GM23248 (cell line): ENCODE measurements at regions not wholly inside any gene's neighbourhood (a gene's known extent, or its start where the extent isn't known, plus 50 kb on each side); places are given as distances from the start of the nearest gene placed in this dataset.

Source experiments
- DNase-seq: peaks from one replicate; pipeline ENCODE4 v3.0.0-alpha.2; 2015
- H2AFZ ChIP-seq: fragments of 200-600 bp; sonication (generic); 2 replicates; pipeline ENCODE4 v1.6.1; 2016; ENCODE audit warnings: antibody characterized with exemption
- H3F3A ChIP-seq: fragments of 200-600 bp; sonication (generic); 2 replicates; pipeline ENCODE4 v1.6.1; 2016; ENCODE audit warnings: mild to moderate bottlenecking, antibody characterized with exemption, mixed run types; ENCODE audit not compliant: insufficient read depth
- H3K27ac ChIP-seq: fragments of 200-600 bp; sonication (generic); 2 replicates; pipeline ENCODE4 v1.5.1; 2016; ENCODE audit warnings: mild to moderate bottlenecking
- H3K27me3 ChIP-seq: fragments of 200-600 bp; sonication (generic); replicated peaks from 2 replicates; pipeline ENCODE4 v1.6.1; 2016; ENCODE audit warnings: mild to moderate bottlenecking; ENCODE audit not compliant: insufficient read depth
- H3K36me3 ChIP-seq: fragments of 200-600 bp; sonication (generic); 2 replicates; pipeline ENCODE4 v1.6.1; 2016; ENCODE audit warnings: low read depth, mild to moderate bottlenecking
- H3K4me1 ChIP-seq: fragments of 200-600 bp; sonication (generic); 2 replicates; pipeline ENCODE4 v1.6.1; 2016; ENCODE audit warnings: mild to moderate bottlenecking; ENCODE audit not compliant: insufficient read depth
- H3K4me2 ChIP-seq: fragments of 200-600 bp; sonication (generic); one replicate; pipeline ENCODE4 v1.6.1; 2016; ENCODE audit warnings: mild to moderate bottlenecking; ENCODE audit not compliant: unreplicated experiment
- H3K4me3 ChIP-seq: fragments of 200-600 bp; sonication (generic); 2 replicates; pipeline ENCODE4 v1.5.1; 2016; ENCODE audit warnings: mild to moderate bottlenecking
- H3K79me2 ChIP-seq: fragments of 200-600 bp; sonication (generic); 2 replicates; pipeline ENCODE4 v1.6.1; 2016; ENCODE audit warnings: mild to moderate bottlenecking; ENCODE audit not compliant: insufficient read depth
- H3K9ac ChIP-seq: fragments of 200-600 bp; sonication (generic); 2 replicates; pipeline ENCODE4 v1.6.1; 2016; ENCODE audit warnings: mild to moderate bottlenecking
- H3K9me2 ChIP-seq: fragments of 200-600 bp; sonication (generic); 2 replicates; pipeline ENCODE4 v1.6.1; 2016; ENCODE audit warnings: mixed run types, mild to moderate bottlenecking, moderate library complexity; ENCODE audit not compliant: insufficient read depth
- H3K9me3 ChIP-seq: fragments of 200-600 bp; sonication (generic); one replicate; pipeline ENCODE4 v1.6.1; 2017; ENCODE audit warnings: low read depth
- H4K20me1 ChIP-seq: fragments of 200-600 bp; sonication (generic); 2 replicates; pipeline ENCODE4 v1.6.0; 2016; ENCODE audit not compliant: insufficient read depth
- EZH2 ChIP-seq: fragments of 200-600 bp; sonication (generic); IDR thresholded peaks from 2 replicates; pipeline ENCODE4 v1.6.1; 2018; ENCODE audit warnings: antibody characterized with exemption, mild to moderate bottlenecking; ENCODE audit not compliant: insufficient read depth, poor library complexity, severe bottlenecking
- EZH2phosphoT487 ChIP-seq: fragments of 200-600 bp; sonication (generic); IDR thresholded peaks from 2 replicates; pipeline ENCODE4 v1.6.1; 2018; ENCODE audit warnings: antibody characterized with exemption, moderate library complexity, mild to moderate bottlenecking, low read depth; ENCODE audit not compliant: insufficient read depth
- WGBS, 2 experiments: methylation state at CpG; one replicate each; pipeline ENCODE4 v1.1.6; 2015 to 2017; ENCODE audit warnings: low lambda C conversion rate in 2 of 2, low coverage in 1 of 2; ENCODE audit errors: missing lambda C conversion rate in 2 of 2; 5-methylcytosine and 5-hydroxymethylcytosine counted together
- in situ Hi-C: fragments of 300-500 bp; cut with MboI; formaldehyde crosslinking; loops from 2 replicates; pipeline ENCODE4 v1.15.0; 2020

GRCh38 chr5:147052519-147052918 is 174.0 kb upstream of the PPP2R2B start:
- H3K36me3 ChIP-seq = no peaks in the 10 kb centered on the region
- H3K4me1 ChIP-seq = no peaks in the 10 kb centered on the region
- H3K9me2 ChIP-seq = no peaks in the 10 kb centered on the region
- H3K9ac ChIP-seq = no peak overlapping the region
- WGBS, 2 experiments = 38 to 52% methylated on average over 4 of the region's 4 CpGs
- no peak overlapping the region for H3K4me3 ChIP-seq
- no peaks in the 10 kb centered on the region for H3F3A ChIP-seq
- no peaks in the 10 kb centered on the region for H3K9me3 ChIP-seq
- no peak overlapping the region for H2AFZ ChIP-seq
- no peak for DNase-seq
- in situ Hi-C loops = no loop called here
- H3K4me2 ChIP-seq = no peak overlapping the region
- TF ChIP-seq EZH2 (no peak), EZH2phosphoT487 (no peak)
- no peaks in the 10 kb centered on the region for H4K20me1 ChIP-seq
- no peaks in the 10 kb centered on the region for H3K79me2 ChIP-seq
- H3K27me3 ChIP-seq = no peaks in the 10 kb centered on the region; the same call in none of the 2 replicates
- H3K27ac ChIP-seq = no peak overlapping the region

- no peak overlapping the region for H3K4me2 ChIP-seq
- H3K9ac ChIP-seq = no peak overlapping the region
- no peak overlapping the region for H2AFZ ChIP-seq
- H3K27ac ChIP-seq = no peak overlapping the region
- no peaks in the 10 kb centered on the region; the same call in none of the 2 replicates for H3K27me3 ChIP-seq
- H3K9me3 ChIP-seq = no peaks in the 10 kb centered on the region
- no peaks in the 10 kb centered on the region for H3F3A ChIP-seq
- no peaks in the 10 kb centered on the region for H3K9me2 ChIP-seq
- in situ Hi-C loops = no loop called here
- DNase-seq = no peak
- H3K4me3 ChIP-seq = no peak overlapping the region
- no peaks in the 10 kb centered on the region for H3K4me1 ChIP-seq
- WGBS, 2 experiments = 20 to 26% methylated on average over 5 of the region's 5 CpGs
- no peaks in the 10 kb centered on the region for H3K79me2 ChIP-seq
- TF ChIP-seq EZH2 = no peak
- no peak for TF ChIP-seq EZH2phosphoT487
- H4K20me1 ChIP-seq = no peaks in the 10 kb centered on the region
- H3K36me3 ChIP-seq = no peaks in the 10 kb centered on the region
These were observed 176.7 kb upstream of the PPP2R2B start for GRCh38 chr5:147055089-147055826.

- 16 to 22% methylated on average over 9 of the region's 9 CpGs for WGBS, 2 experiments
- in situ Hi-C loops = no loop called here
- Histone ChIP-seq H3K4me2 (no peak overlapping the region), H3K9ac (no peak overlapping the region), H3K27ac (no peak overlapping the region), H3K4me1 (no peaks in the 10 kb centered on the region), H3K9me2 (no peaks in the 10 kb centered on the region), H3K79me2 (no peaks in the 10 kb centered on the region), H3K9me3 (no peaks in the 10 kb centered on the region), H3K4me3 (no peak overlapping the region), H3F3A (no peaks in the 10 kb centered on the region), H2AFZ (no peak overlapping the region), H3K27me3 (peaks cover 5% of the 10 kb centered on the region), H3K36me3 (no peaks in the 10 kb centered on the region), H4K20me1 (no peaks in the 10 kb centered on the region)
- no peak for DNase-seq
- TF ChIP-seq EZH2phosphoT487 (no peak), EZH2 (no peak)
These were observed 177.5 kb upstream of the PPP2R2B start for GRCh38 chr5:147055850-147056566.

GRCh38 chr5:147057051-147057450 is 177.8 kb upstream of the STK32A start:
- Histone ChIP-seq H3K4me3 (no peak overlapping the region), H3K27ac (no peak overlapping the region), H3K79me2 (no peaks in the 10 kb centered on the region), H3K36me3 (no peaks in the 10 kb centered on the region), H4K20me1 (no peaks in the 10 kb centered on the region), H3K4me2 (no peak overlapping the region), H3K9me2 (no peaks in the 10 kb centered on the region), H3K9ac (no peak overlapping the region), H3F3A (no peaks in the 10 kb centered on the region), H2AFZ (no peak overlapping the region), H3K4me1 (no peaks in the 10 kb centered on the region), H3K27me3 (peaks cover 6% of the 10 kb centered on the region), H3K9me3 (no peaks in the 10 kb centered on the region)
- 19 to 22% methylated on average over 1 of the region's 1 CpG for WGBS, 2 experiments
- no peak for DNase-seq
- TF ChIP-seq EZH2phosphoT487 (no peak), EZH2 (no peak)
- in situ Hi-C loops = no loop called here
